ENCODE measurements at regions not wholly inside any gene's neighbourhood (a gene's known extent, or its start where the extent isn't known, plus 50 kb on each side); places are given as distances from the start of the nearest gene placed in this dataset.
"Not testable (repeated sequence)": the region's sequence is repeated elsewhere in the genome, so short reads cannot be mapped to it uniquely, and the experiment has no call there.

- DNase-seq (ENCODE audit: low read depth) = no peak
Measured at GRCh38 chr20:47863315-47863965, 78.2 kb upstream of the SULF2 start.

GRCh38 chr20:47862574-47863240 lies 77.4 kb upstream of the SULF2 start:
- no peak for DNase-seq (ENCODE audit: low read depth)

- DNase-seq (ENCODE audit: low read depth) = no peak
Measured at GRCh38 chr20:47861116-47861515, 75.8 kb upstream of the SULF2 start.

- no peak for DNase-seq (ENCODE audit: low read depth)
Measured at GRCh38 chr20:47860049-47860830, 75.0 kb upstream of the SULF2 start.

- no peak for DNase-seq (ENCODE audit: low read depth)
Measured at GRCh38 chr20:47859278-47859677, 74.0 kb upstream of the SULF2 start.

- DNase-seq (ENCODE audit: low read depth) = no peak
Measured at GRCh38 chr20:47857569-47858464, 72.5 kb upstream of the SULF2 start.

- no peak for DNase-seq (ENCODE audit: low read depth)
Measured at GRCh38 chr20:47857187-47857568, 71.9 kb upstream of the SULF2 start.

- no peak for DNase-seq (ENCODE audit: low read depth)
Measured at GRCh38 chr20:47855799-47856198, 70.5 kb upstream of the SULF2 start.

GRCh38 chr20:47854687-47855212 lies 69.5 kb upstream of the SULF2 start:
- DNase-seq (ENCODE audit: low read depth) = no peak

- DNase-seq (ENCODE audit: low read depth) = no peak
Measured at GRCh38 chr20:47851774-47852173, 66.5 kb upstream of the SULF2 start.

GRCh38 chr20:47850146-47850545 lies 64.9 kb upstream of the SULF2 start:
- DNase-seq (ENCODE audit: low read depth) = no peak

GRCh38 chr20:47849596-47849995 lies 64.3 kb upstream of the SULF2 start:
- DNase-seq (ENCODE audit: low read depth) = no peak

- DNase-seq (ENCODE audit: low read depth) = no peak
Measured at GRCh38 chr20:47849006-47849405, 63.7 kb upstream of the SULF2 start.

GRCh38 chr20:47848534-47848933 lies 63.3 kb upstream of the SULF2 start:
- not testable (repeated sequence) for DNase-seq (ENCODE audit: low read depth)

- no peak for DNase-seq (ENCODE audit: low read depth)
Measured at GRCh38 chr20:47847884-47848485, 62.7 kb upstream of the SULF2 start.

- not testable (repeated sequence) for DNase-seq (ENCODE audit: low read depth)
Measured at GRCh38 chr20:47847220-47847619, 61.9 kb upstream of the SULF2 start.

- not testable (repeated sequence) for DNase-seq (ENCODE audit: low read depth)
Measured at GRCh38 chr20:47846651-47847050, 61.4 kb upstream of the SULF2 start.

GRCh38 chr20:47845382-47845977 lies 60.2 kb upstream of the SULF2 start:
- DNase-seq (ENCODE audit: low read depth) = not testable (repeated sequence)

- DNase-seq (ENCODE audit: low read depth) = not testable (repeated sequence)
Measured at GRCh38 chr20:47844568-47844906, 59.3 kb upstream of the SULF2 start.

- DNase-seq (ENCODE audit: low read depth) = no peak
Measured at GRCh38 chr20:47843886-47844567, 58.7 kb upstream of the SULF2 start.
